DMS53 (cell line): ENCODE measurements at regions not wholly inside any gene's neighbourhood (a gene's known extent, or its start where the extent isn't known, plus 50 kb on each side); places are given as distances from the start of the nearest gene placed in this dataset.

ENCODE experiments used
- DNase-seq: peaks from one replicate; lab custom pipeline; 2025; lab: John Stamatoyannopoulos, UW

GRCh38 chr10:2340831-2341647, 603.7 kb upstream of the ADARB2 start:
- DNase-seq, result no peak

- no peak for DNase-seq
Observed at GRCh38 chr10:2335626-2336025, 598.3 kb upstream of the ADARB2 start.

GRCh38 chr10:2334575-2334974, 597.2 kb upstream of the ADARB2 start:
- DNase-seq, result no peak

- no peak for DNase-seq
Observed at GRCh38 chr10:2329082-2329481, 591.8 kb upstream of the ADARB2 start.

- no peak for DNase-seq
Observed at GRCh38 chr10:2326411-2326810, 589.1 kb upstream of the ADARB2 start.

GRCh38 chr10:2315045-2315485, 577.7 kb upstream of the ADARB2 start:
- DNase-seq, result peak; percentile 28

- DNase-seq, result no peak
Observed at GRCh38 chr10:2306081-2306480, 568.8 kb upstream of the ADARB2 start.

- no peak for DNase-seq
Observed at GRCh38 chr10:2303169-2303568, 565.8 kb upstream of the ADARB2 start.

GRCh38 chr10:2301227-2301626, 563.9 kb upstream of the ADARB2 start:
- DNase-seq, result no peak

GRCh38 chr10:2300231-2300630, 562.9 kb upstream of the ADARB2 start:
- DNase-seq, result no peak

- no peak for DNase-seq
Observed at GRCh38 chr10:2296179-2296891, 559.0 kb upstream of the ADARB2 start.

- no peak for DNase-seq
Observed at GRCh38 chr10:2294739-2295138, 557.4 kb upstream of the ADARB2 start.

GRCh38 chr10:2284071-2284470, 546.7 kb upstream of the ADARB2 start:
- no peak for DNase-seq

GRCh38 chr10:2282202-2282601, 544.9 kb upstream of the ADARB2 start:
- DNase-seq, result no peak

GRCh38 chr10:2280713-2281300, 543.5 kb upstream of the ADARB2 start:
- DNase-seq, result no peak

GRCh38 chr10:2279711-2280110, 542.4 kb upstream of the ADARB2 start:
- DNase-seq, result no peak

GRCh38 chr10:2278363-2278762, 541.0 kb upstream of the ADARB2 start:
- DNase-seq, result no peak

- no peak for DNase-seq
Observed at GRCh38 chr10:2263561-2263960, 526.2 kb upstream of the ADARB2 start.

- DNase-seq, result no peak
Observed at GRCh38 chr10:2262878-2263277, 525.6 kb upstream of the ADARB2 start.

- DNase-seq, result no peak
Observed at GRCh38 chr10:2262333-2262732, 525.0 kb upstream of the ADARB2 start.

- no peak for DNase-seq
Observed at GRCh38 chr10:2256241-2256640, 518.9 kb upstream of the ADARB2 start.

- DNase-seq, result no peak
Observed at GRCh38 chr10:2252096-2252495, 514.8 kb upstream of the ADARB2 start.

GRCh38 chr10:2251631-2252030, 514.3 kb upstream of the ADARB2 start:
- no peak for DNase-seq
